ENCODE measurements at regions not wholly inside any gene's neighbourhood (a gene's known extent, or its start where the extent isn't known, plus 50 kb on each side); places are given as distances from the start of the nearest gene placed in this dataset.

DNA sequence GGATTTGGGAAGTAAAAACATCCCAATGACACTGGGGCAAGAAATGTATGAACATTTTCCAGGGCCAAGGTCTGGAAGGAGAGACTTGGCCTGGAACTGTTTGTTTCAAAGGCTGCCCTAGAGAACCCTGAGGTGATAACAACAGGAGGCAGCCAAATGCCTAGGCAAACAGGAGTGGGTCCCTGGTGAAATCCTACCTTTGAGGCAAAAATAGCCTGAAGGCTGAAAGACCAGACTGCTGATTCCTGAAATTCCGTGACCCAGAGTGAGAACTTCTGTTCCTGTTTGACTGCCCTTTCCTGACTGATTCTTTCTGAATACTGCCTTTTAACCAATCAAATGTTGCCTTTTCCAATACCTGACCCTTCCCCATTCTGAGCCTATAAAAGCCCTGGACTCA, 196.4 kb downstream of the NSUN3 start:
- no peak for DNase-seq

DNA sequence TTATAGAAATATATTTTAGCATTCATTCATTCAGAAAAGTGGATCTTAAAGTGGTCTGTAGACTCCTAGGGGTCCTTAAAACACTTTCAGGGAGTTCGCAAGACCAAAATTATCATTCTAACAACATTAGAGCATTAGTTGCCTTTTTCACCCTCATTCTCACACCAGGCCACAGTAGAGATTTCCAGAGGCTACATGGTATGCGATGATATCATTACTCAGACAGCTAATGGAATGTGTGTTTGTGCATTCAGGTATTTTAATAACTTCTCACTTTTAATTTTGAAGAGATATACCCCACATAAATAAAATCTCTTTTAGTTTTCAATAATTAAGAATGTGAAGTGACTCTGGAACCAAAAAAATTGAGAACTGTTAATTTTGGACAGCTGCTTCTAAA, 206.9 kb downstream of the NSUN3 start:
- DNase-seq = no peak

DNA sequence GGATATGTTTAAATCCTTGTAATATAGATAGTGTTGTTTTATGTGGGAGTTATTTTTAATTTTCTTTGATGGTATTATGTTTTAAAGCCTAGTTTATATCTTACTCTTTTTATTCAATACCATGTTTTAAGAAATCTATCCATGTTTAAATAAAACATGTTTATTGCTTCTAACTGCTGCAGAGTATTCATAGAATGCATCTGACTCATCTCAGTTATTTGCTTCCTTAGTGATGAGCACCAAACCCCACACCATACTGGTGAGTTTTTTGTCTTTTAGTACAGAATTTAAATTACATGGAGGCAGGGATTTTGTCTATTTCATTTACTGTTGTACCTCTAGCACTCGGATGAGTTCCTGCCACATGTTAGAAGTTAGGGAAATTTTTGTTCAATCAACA, 209.2 kb downstream of the NSUN3 start:
- no peak for DNase-seq

DNA sequence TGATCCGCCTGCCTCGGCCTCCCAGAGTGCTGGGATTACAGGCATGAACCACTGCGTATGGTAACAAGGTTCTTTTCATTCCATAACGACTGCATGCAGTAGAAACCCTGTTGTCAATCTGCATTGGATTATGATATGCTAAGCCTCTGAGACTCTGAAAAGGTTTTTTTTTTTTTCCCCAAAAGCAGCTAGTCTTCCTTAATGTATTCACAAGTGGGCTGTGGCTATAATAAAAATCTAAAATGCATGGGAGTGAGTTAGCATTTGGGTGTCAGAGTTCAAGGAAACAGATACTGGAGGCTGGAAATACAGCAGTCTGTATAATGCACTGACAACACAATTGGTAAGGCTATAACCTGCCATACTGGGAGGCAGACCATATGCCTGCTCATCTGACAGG, 218.1 kb downstream of the NSUN3 start:
- DNase-seq = no peak

DNA sequence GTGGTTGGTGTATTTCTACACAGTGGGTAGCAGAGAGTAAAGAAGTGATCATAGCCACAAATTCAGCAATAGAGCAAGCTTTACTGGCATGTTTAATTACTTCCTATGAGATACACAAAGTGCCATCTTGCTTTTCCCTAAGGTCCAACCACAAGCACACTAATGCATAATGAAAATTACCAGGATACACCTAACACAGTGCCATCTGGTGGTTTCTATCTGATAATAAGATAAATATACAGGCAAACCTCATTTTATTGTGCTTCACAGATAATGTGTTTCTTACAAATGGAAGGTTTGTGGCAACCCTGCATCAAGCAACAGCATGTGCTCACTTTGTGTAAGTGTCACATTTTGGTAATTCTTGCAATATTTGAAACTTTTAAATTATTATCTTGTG, 223.0 kb downstream of the NSUN3 start:
- no peak for DNase-seq

DNA sequence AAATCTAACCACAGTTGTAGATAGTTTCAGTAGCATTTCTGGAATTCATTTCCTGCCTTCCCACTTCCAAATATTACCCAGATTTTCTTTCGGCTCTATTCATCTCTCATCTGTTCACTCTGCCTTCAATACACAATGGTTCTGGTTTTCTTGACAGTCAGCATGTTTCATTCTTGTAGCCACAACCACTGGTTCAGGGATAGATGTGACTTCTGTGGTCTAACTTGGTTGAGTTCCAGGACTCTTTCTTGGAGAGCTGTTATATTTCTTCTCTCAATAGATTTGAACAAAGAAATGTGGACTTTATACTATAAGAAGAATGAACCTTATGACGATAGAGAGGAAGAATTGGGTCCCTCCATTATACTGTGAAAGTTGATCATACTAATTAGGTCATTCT, 228.8 kb downstream of the NSUN3 start:
- DNase-seq = no peak

GRCh38 chr3:94292151-94292550, 229.3 kb downstream of the NSUN3 start:
- DNase-seq = no peak

DNA sequence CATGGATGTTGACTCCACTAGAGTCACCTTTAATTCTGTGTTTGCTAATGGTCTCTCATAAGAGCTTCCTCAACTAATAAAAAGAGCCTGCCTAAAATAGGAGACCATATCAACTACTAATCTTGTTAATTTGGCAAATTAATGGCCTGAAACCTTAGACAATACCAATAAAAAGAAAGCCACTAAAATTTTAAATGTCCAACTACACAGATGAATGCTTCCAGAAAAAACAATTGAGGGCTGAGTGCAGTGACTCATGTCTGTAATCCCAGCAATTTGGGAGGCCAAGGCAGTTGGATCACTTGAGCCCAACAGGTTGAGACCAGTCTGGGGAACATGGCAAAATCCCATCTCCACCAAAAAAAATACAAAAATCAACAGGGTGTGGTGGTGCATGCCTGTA, 230.9 kb downstream of the NSUN3 start:
- no peak for DNase-seq

GRCh38 chr3:94294806-94295205, 231.9 kb downstream of the NSUN3 start:
- no peak for DNase-seq

DNA sequence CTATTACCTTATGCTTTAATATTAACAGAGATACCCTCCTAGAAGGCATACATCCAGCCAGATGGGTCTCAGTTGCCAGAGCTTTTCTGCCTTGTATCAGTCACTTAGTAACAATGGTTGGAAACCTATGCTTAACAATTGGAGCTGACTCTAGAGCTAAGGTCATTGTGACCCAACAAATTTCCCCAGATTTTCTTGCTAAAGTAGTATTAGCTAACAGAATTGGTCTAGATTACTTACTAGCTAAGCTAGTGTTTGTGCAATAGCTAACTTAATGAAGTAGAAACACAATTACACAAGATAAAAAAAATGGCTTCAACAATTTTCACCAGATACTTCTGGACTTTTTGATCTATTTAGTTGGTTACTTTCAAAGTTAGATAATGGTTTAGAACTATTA, 236.9 kb downstream of the NSUN3 start:
- DNase-seq = no peak

DNA sequence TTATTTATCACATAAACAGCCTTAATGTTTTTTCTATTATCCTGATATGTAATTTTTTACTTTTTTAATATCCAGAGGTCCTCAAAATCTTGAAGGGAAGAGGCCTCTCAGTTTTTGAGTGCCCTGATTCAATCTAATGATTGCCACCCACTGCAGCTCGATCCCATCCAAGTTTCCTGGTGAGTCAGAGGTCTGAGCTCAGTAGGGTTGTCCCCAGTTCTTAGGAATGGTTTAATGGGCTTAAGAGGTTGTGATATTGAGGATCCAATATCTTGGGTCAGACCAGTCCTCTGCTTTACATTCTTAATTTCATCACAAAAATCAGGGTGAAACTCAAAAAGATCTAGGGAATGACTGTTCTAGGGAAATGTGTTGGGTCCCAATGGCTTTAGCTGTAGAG, 238.5 kb downstream of the NSUN3 start:
- no peak for DNase-seq

GRCh38 chr3:94303266-94303665, 240.4 kb downstream of the NSUN3 start:
- DNase-seq = no peak

GRCh38 chr3:94303897-94304296, 241.0 kb downstream of the NSUN3 start:
- DNase-seq = no peak

DNA sequence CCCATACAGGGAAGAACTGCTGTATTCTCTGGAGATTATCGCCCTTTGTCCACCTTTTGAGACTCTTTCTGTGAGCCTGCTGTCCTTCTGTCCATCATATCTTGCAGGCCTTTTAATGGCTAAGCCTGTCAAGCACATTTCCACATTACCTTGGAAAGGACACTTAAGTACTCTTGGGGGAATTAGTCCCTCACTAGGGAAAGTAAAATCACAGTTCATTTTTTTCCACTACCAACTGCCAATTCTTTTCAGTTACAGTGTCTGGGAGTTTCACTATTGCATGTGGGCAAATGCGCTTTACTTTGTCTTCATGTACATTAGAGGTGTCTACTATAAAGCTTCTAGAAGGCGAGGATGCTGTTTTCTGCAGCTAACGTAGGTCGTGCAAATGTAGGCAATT, 242.1 kb downstream of the NSUN3 start:
- peak in 1 of 2 donors; percentile 12 for DNase-seq

DNA sequence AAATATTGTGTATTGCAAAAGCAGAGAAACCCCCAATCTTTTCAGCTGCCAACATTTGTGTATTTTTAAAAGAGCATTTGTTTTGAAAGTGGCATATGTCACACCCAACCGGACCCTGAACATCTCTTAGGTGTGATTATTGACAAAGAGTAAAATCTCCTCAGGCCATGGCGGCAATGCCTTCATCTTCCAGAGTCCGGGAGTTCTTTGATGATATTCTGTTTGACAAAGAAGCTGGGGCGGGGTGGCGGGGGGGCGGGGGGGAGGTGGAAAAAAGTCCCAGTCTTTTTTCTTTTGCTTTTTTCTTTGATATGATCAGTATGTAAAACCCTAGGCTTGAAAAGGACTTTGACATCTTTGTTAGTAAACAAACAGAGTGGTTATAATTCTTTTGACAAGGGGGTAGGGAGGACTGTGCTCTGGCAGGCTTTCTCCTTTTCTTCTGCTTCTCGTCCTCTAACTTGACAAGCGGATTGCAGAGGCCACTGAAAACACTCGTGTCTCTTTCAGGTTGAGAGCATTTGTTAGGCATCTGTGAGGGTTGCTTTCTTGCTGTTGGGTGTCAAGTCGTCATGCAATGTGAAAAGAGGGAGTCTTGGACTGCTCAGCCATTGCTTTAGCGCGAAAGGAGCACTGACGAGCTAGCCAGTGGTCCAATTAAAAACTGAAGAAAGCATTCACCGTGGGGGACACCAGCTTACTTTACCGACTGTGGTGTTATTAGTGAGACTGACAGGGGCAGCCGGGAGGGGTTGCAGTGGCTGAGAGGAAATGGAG, 243.2 kb downstream of the NSUN3 start:
- no peak for DNase-seq

GRCh38 chr3:94307588-94307987, 244.7 kb downstream of the NSUN3 start:
- no peak for DNase-seq

- DNase-seq = no peak
Observed at GRCh38 chr3:94308767-94309166, 245.9 kb downstream of the NSUN3 start.

- no peak for DNase-seq
Observed at GRCh38 chr3:94310341-94311135, 247.7 kb downstream of the NSUN3 start.

DNA sequence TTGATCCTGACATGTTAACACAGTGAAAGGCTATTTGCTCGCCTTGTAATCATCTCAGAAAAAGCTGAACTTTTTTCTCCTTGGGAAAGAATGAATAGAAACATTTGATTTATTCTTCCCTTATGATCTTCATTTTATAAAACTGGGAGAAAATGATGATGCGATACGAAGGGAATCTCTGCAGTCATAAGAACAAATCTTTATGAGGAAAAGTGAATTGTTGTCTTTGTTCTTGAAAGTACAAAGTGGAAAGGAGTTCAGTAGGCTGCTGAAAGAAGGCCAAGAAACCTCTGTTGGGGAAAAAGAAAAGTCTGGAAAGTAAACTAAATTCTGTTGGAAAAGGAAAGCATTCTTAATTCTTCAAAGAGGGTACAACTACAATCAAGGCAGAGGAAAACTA, 248.8 kb downstream of the NSUN3 start:
- no peak for DNase-seq

DNA sequence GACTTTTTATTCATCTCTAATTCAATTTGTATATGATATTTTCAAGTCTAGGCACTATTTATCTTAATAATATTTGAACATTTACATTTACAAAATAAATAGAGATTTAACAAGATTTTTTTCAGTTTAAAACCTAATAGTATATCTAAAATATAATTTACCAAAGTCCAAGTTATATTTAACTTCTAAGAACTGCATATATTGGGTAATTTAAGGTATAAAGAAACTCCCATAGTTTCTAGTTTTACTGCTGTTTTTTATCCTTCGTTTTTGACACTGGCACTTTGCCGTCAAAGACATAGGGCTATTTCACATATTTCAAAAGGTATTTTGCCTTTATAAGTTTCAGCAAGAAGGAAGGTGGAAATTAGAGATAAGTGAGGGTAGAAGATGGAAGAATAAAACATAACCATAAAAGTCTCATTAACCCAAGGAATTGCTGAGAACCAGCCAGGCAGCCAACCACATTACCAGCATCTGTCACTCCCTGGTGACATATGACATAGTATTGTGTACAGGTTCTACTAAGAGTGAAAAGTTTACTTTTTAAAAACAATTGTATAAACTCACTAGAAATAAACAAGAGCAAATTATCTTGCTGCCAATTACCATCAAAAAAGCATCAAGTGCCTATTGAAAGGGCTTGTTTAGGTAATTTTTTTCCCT, 251.5 kb downstream of the NSUN3 start:
- DNase-seq = no peak

- no peak for DNase-seq
Observed at GRCh38 chr3:94317017-94317416, 254.2 kb downstream of the NSUN3 start.

GRCh38 chr3:94323596-94323995, 260.7 kb downstream of the NSUN3 start:
- no peak for DNase-seq

- DNase-seq = no peak
Observed at GRCh38 chr3:94331831-94332230, 269.0 kb downstream of the NSUN3 start.
